H9 (cell line): ENCODE measurements at regions not wholly inside any gene's neighbourhood (a gene's known extent, or its start where the extent isn't known, plus 50 kb on each side); places are given as distances from the start of the nearest gene placed in this dataset.

Experiments
- DNase-seq: peaks from one replicate; pipeline ENCODE4 v3.0.0-alpha.2; 2017
- H2AFZ ChIP-seq: one replicate; pipeline ENCODE4 v1.6.1; 2013; ENCODE audit warnings: mild to moderate bottlenecking, low read length, control low read depth, moderate library complexity
- H2AK5ac ChIP-seq: 2 replicates; pipeline ENCODE4 v1.6.1; 2013; ENCODE audit warnings: low read length, control low read depth, mixed read lengths; ENCODE audit not compliant: insufficient read length
- H2BK120ac ChIP-seq: one replicate; pipeline ENCODE4 v1.6.1; 2013; ENCODE audit warnings: low read depth, mild to moderate bottlenecking, low read length, control low read depth, inconsistent platforms; ENCODE audit not compliant: poor library complexity, severe bottlenecking
- H2BK12ac ChIP-seq: 2 replicates; pipeline ENCODE4 v1.6.1; 2013; ENCODE audit warnings: low read length, control low read depth, mixed read lengths, low read depth; ENCODE audit not compliant: insufficient read length
- H2BK15ac ChIP-seq: 2 replicates; pipeline ENCODE4 v1.6.1; 2013; ENCODE audit warnings: low read depth, low read length, control low read depth
- H2BK20ac ChIP-seq: one replicate; pipeline ENCODE4 v1.6.1; 2013; ENCODE audit warnings: low read depth, mild to moderate bottlenecking, low read length, control low read depth, inconsistent platforms; ENCODE audit not compliant: poor library complexity, severe bottlenecking
- H2BK5ac ChIP-seq: 2 replicates; pipeline ENCODE4 v1.6.1; 2013; ENCODE audit warnings: low read length, control low read depth, mixed read lengths; ENCODE audit not compliant: insufficient read length
- H3K14ac ChIP-seq: 2 replicates; pipeline ENCODE4 v1.6.1; 2013; ENCODE audit warnings: low read length, control low read depth; ENCODE audit not compliant: insufficient read depth
- H3K18ac ChIP-seq: 2 replicates; pipeline ENCODE4 v1.6.1; 2013; ENCODE audit warnings: low read depth, mild to moderate bottlenecking, mixed read lengths, low read length, control low read depth; ENCODE audit not compliant: insufficient read length
- H3K23ac ChIP-seq: 2 replicates; pipeline ENCODE4 v1.6.1; 2013; ENCODE audit warnings: low read length, control low read depth, mixed read lengths, low read depth; ENCODE audit not compliant: insufficient read length
- H3K23me2 ChIP-seq: 2 replicates; pipeline ENCODE4 v1.6.1; 2013; ENCODE audit warnings: low read depth, mild to moderate bottlenecking, mixed read lengths, low read length, control low read depth; ENCODE audit not compliant: insufficient read length, poor library complexity, severe bottlenecking
- H3K27ac ChIP-seq: 2 replicates; pipeline ENCODE4 v1.5.1; 2013; ENCODE audit warnings: low read length, control low read depth, mixed read lengths, low read depth; ENCODE audit not compliant: insufficient read length
- H3K27me3 ChIP-seq: 2 replicates; pipeline ENCODE4 v1.6.1; 2013; ENCODE audit warnings: low read length, control low read depth, inconsistent platforms; ENCODE audit not compliant: insufficient read depth
- H3K4ac ChIP-seq: 2 replicates; pipeline ENCODE4 v1.6.1; 2013; ENCODE audit warnings: low read depth, mild to moderate bottlenecking, control low read depth, inconsistent platforms, low read length, moderate library complexity
- H3K4me1 ChIP-seq: 2 replicates; pipeline ENCODE4 v1.6.1; 2013; ENCODE audit warnings: low read length, control low read depth, inconsistent platforms; ENCODE audit not compliant: insufficient read depth
- H3K4me2 ChIP-seq: 2 replicates; pipeline ENCODE4 v1.6.1; 2013; ENCODE audit warnings: low read length, control low read depth, mixed read lengths; ENCODE audit not compliant: insufficient read length, insufficient read depth
- H3K56ac ChIP-seq: 2 replicates; pipeline ENCODE4 v1.6.1; 2013; ENCODE audit warnings: low read depth, mild to moderate bottlenecking, mixed read lengths, low read length, control low read depth; ENCODE audit not compliant: insufficient read length
- H3K79me1 ChIP-seq: 2 replicates; pipeline ENCODE4 v1.6.1; 2013; ENCODE audit warnings: low read depth, mild to moderate bottlenecking, moderate library complexity, low read length, control low read depth, inconsistent platforms; ENCODE audit not compliant: insufficient read depth, poor library complexity, severe bottlenecking
- H3K79me2 ChIP-seq: 2 replicates; pipeline ENCODE4 v1.6.1; 2013; ENCODE audit warnings: low read length, control low read depth, inconsistent platforms; ENCODE audit not compliant: insufficient read depth
- H3K9ac ChIP-seq: 2 replicates; pipeline ENCODE4 v1.6.1; 2013; ENCODE audit warnings: low read length, control low read depth, mixed read lengths; ENCODE audit not compliant: insufficient read length; ENCODE audit errors: extremely low read depth
- H3K9me3 ChIP-seq: one replicate; pipeline ENCODE4 v1.6.1; 2013; ENCODE audit warnings: low read depth, low read length, inconsistent platforms; ENCODE audit not compliant: control insufficient read depth
- H3T11ph ChIP-seq: one replicate; pipeline ENCODE4 v1.6.1; 2013; ENCODE audit warnings: mild to moderate bottlenecking, low read length, control low read depth, inconsistent platforms
- H4K20me1 ChIP-seq: one replicate; pipeline ENCODE4 v1.6.1; 2013; ENCODE audit not compliant: control insufficient read depth, insufficient read length, insufficient read depth
- H4K5ac ChIP-seq: 2 replicates; pipeline ENCODE4 v1.6.1; 2013; ENCODE audit warnings: low read depth, mild to moderate bottlenecking, mixed read lengths, low read length, control low read depth; ENCODE audit not compliant: insufficient read length
- H4K8ac ChIP-seq: replicated peaks from 2 replicates; pipeline ENCODE4 v1.6.1; 2013; ENCODE audit warnings: low read length, control low read depth, mixed read lengths, low read depth; ENCODE audit not compliant: insufficient read length
- H4K91ac ChIP-seq: 2 replicates; pipeline ENCODE4 v1.6.1; 2013; ENCODE audit warnings: low read depth, mild to moderate bottlenecking, moderate library complexity, mixed read lengths, low read length, control low read depth; ENCODE audit not compliant: insufficient read length
- H3K27ac Mint-ChIP-seq, 3 experiments: 2 replicates in 2 of 3; 3 replicates in 1 of 3; pipeline ENCODE4 v1.8.0; 2020 to 2021; ENCODE audit warnings: mixed read lengths in 3 of 3, mild to moderate bottlenecking in 1 of 3, moderate library complexity in 1 of 3
- H3K27me3 Mint-ChIP-seq: 2 replicates; pipeline ENCODE4 v1.8.0; 2021; ENCODE audit warnings: low read depth, mild to moderate bottlenecking, moderate library complexity, mixed read lengths
- H3K36me3 Mint-ChIP-seq, 3 experiments: 2 replicates in 2 of 3; 3 replicates in 1 of 3; pipeline ENCODE4 v1.8.0; 2020 to 2021; ENCODE audit warnings: low read depth in 3 of 3, mixed read lengths in 3 of 3; ENCODE audit not compliant: insufficient read depth in 1 of 3
- H3K4me1 Mint-ChIP-seq, 2 experiments: 2 replicates each; pipeline ENCODE4 v1.8.0; 2020; ENCODE audit warnings: mixed read lengths in 2 of 2
- H3K4me3 Mint-ChIP-seq, 2 experiments: 2 replicates in 1 of 2; 3 replicates in 1 of 2; pipeline ENCODE4 v1.8.0; 2020 to 2021; ENCODE audit warnings: mild to moderate bottlenecking in 2 of 2, mixed read lengths in 2 of 2, moderate library complexity in 1 of 2
- H3K9me3 Mint-ChIP-seq, 2 experiments: 2 replicates in 1 of 2; 3 replicates in 1 of 2; pipeline ENCODE4 v1.8.0; 2020; ENCODE audit warnings: mild to moderate bottlenecking in 2 of 2, mixed read lengths in 2 of 2, moderate library complexity in 1 of 2
- CTCF ChIP-seq: fragments of 200-600 bp; sonication (generic); conservative IDR thresholded peaks from 3 replicates; pipeline ENCODE4 v1.8.0; 2021; ENCODE audit warnings: antibody characterized with exemption, mild to moderate bottlenecking
- WGBS: extraction: QIAGEN DNeasy Blood & Tissue Kit; methylation state at CpG from one replicate; pipeline ENCODE4 v1.1.7; 2013; ENCODE audit warnings: missing lambda C conversion rate, low lambda C conversion rate, mixed read lengths; ENCODE audit not compliant: insufficient read length; ENCODE audit errors: extremely low coverage; 5-methylcytosine and 5-hydroxymethylcytosine counted together

DNA sequence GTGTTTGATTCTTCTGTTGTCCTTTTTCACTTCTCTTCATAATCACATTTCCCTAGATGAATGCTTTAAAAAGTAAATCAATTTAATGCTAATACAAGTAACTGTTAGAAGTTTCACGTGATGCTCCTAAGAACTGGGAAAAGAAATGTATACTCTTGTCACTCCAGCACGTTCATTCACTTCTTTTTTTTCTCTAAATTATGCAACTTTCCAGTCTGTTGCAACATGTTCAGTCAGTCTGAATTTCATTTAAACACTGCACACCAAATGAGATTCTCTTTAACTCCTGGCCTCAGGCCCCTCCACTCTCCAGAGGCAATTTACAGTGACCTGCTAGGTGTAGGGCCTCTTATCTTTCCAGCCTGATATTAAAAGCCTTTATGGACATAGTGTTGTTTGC lies 321.9 kb downstream of the HS3ST1 start:
- no peaks in the 10 kb centered on the region for H3K23me2 ChIP-seq
- no peaks in the 10 kb centered on the region for H3K27me3 Mint-ChIP-seq
- no peak overlapping the region for H3K27ac ChIP-seq
- no peak overlapping the region for H3K23ac ChIP-seq
- H3T11ph ChIP-seq = no peak overlapping the region
- peaks cover 0 to 2% (median 0%) of the 10 kb centered on the region in 3 experiments; a peak in 1 of 7 replicates for H3K36me3 Mint-ChIP-seq
- no peak overlapping the region for H2BK5ac ChIP-seq
- H2BK120ac ChIP-seq = no peak overlapping the region
- H2BK12ac ChIP-seq = no peak overlapping the region
- H3K56ac ChIP-seq = no peak overlapping the region
- no peak overlapping the region for H3K4ac ChIP-seq
- DNase-seq = no peak
- H3K27ac Mint-ChIP-seq = no peak overlapping the region; a peak in 2 of 7 replicates
- H3K18ac ChIP-seq = no peak overlapping the region
- H3K9me3 Mint-ChIP-seq = no peaks in the 10 kb centered on the region; a peak in 2 of 5 replicates
- H4K20me1 ChIP-seq = no peaks in the 10 kb centered on the region
- H3K9me3 ChIP-seq = no peaks in the 10 kb centered on the region
- no peaks in the 10 kb centered on the region for H3K79me2 ChIP-seq
- no peaks in the 10 kb centered on the region for H3K79me1 ChIP-seq
- no peak overlapping the region for H2BK20ac ChIP-seq
- no peak overlapping the region for H3K14ac ChIP-seq
- H3K9ac ChIP-seq = no peak overlapping the region
- H2BK15ac ChIP-seq = no peak overlapping the region
- H3K4me1 Mint-ChIP-seq = no peaks in the 10 kb centered on the region
- no peaks in the 10 kb centered on the region for H3K27me3 ChIP-seq
- WGBS = no CpG with 5 or more reads among the region's 2 CpGs
- H3K4me3 Mint-ChIP-seq = no peak overlapping the region
- TF ChIP-seq CTCF = no peak
- H2AK5ac ChIP-seq = no peak overlapping the region
- no peak overlapping the region for H3K4me2 ChIP-seq
- no peaks in the 10 kb centered on the region for H3K4me1 ChIP-seq
- H4K8ac ChIP-seq = no peak overlapping the region
- H2AFZ ChIP-seq = no peak overlapping the region
- no peak overlapping the region for H4K91ac ChIP-seq
- H4K5ac ChIP-seq = no peak overlapping the region
